HG02588 (cell line): ENCODE measurements at regions not wholly inside any gene's neighbourhood (a gene's known extent, or its start where the extent isn't known, plus 50 kb on each side); places are given as distances from the start of the nearest gene placed in this dataset.

Source experiments
- ATAC-seq: cut with Tn5 transposase; IDR thresholded peaks from one replicate; pipeline ENCODE4 v1.9.1; 2021; ENCODE audit warnings: mild to moderate bottlenecking, moderate library complexity; ENCODE audit not compliant: unreplicated experiment

GRCh38 chr1:214823311-214824117 lies 220.5 kb downstream of the CENPF start:
- no peak for ATAC-seq

- no peak for ATAC-seq
Measured at GRCh38 chr1:214824763-214825162, 221.8 kb downstream of the CENPF start.

- ATAC-seq: no peak
Measured at GRCh38 chr1:214826619-214827018, 223.6 kb downstream of the CENPF start.

DNA sequence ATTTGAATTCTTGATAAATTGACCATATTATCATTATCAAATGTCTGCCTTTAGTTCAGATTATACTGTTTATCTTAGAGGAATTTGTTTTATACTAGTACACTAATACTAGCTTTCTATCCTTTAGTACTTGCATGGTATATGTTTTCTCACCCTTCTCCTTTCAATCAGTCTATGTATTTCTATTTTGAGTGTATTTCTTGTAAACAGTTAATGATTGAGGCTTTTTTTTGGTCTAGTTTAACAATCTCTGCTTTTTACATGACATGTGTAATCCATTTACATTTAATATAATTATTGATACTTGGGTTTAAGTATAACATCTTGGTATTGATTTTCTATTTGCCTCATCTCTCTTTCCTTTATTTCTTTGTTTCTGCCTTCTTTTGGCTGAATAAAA lies 224.9 kb downstream of the CENPF start:
- no peak for ATAC-seq

DNA sequence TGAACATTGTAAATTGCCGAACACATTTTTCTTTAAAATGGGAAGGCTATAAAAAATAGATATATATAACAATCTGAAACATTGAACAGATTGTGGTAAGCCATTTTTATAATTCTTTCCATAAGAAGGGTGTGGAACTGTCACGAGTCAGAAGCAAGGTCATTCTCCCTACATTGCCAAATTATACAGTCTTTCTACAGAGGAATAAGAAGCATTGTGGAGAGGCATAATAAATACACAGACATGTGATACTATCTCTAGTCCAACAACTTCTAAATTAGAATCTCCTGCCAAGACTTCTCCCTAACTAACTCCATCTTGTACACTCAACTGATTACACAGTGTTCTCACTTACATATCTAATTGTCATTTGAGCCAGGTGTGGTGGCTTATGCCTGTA lies 227.9 kb downstream of the CENPF start:
- no peak for ATAC-seq

GRCh38 chr1:214831956-214832355 lies 229.0 kb downstream of the CENPF start:
- ATAC-seq: no peak

- no peak for ATAC-seq
Measured at GRCh38 chr1:214833178-214833756, 230.3 kb downstream of the CENPF start.

GRCh38 chr1:214837376-214837775 lies 234.4 kb downstream of the CENPF start:
- no peak for ATAC-seq

DNA sequence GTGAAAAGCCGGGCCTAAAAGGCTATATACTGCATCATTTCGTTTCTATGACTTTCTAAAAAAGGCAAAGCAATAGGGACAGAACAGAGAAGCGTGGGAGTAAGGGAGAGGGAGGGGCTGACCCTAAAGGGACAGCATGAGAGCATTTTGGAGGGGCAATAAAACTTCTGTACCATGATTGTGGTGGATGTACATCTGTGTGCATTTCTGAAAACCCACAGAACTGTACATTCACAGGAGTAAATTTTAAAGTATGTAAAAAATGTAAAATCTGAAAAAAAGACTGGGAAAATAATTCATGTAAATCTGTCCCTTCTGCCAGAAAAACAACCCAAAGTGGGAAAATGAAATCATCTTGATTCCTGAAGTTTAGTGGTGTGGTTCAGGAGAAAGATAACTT lies 235.4 kb downstream of the CENPF start:
- no peak for ATAC-seq

GRCh38 chr1:214840356-214840755 lies 237.4 kb downstream of the CENPF start:
- ATAC-seq: no peak

- no peak for ATAC-seq
Measured at GRCh38 chr1:214842856-214843255, 239.7 kb upstream of the KCNK2 start.

DNA sequence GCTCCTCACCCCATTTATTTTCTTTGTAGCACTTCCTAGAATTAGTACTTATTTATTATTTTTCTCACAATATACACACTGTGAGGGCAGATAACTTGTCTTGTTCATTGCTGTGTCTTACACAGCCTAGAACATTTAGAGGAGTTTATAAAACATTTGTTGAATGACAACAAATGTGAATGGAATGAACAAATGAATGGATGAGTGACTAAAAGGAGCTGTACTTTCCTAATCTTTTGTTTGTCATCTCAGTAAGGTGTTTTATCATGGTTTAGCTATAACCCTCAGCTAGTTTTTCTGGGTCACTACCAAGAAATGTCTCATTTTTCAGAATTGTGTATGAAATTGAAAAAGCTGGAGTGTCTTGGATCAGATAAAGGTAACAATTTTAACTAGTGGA lies 239.3 kb upstream of the KCNK2 start:
- ATAC-seq: no peak

- no peak for ATAC-seq
Measured at GRCh38 chr1:214844319-214844718, 238.2 kb upstream of the KCNK2 start.

GRCh38 chr1:214846276-214846675 lies 236.3 kb upstream of the KCNK2 start:
- no peak for ATAC-seq

GRCh38 chr1:214847071-214847810 lies 235.3 kb upstream of the KCNK2 start:
- no peak for ATAC-seq

GRCh38 chr1:214848101-214848500 lies 234.4 kb upstream of the KCNK2 start:
- ATAC-seq: no peak

DNA sequence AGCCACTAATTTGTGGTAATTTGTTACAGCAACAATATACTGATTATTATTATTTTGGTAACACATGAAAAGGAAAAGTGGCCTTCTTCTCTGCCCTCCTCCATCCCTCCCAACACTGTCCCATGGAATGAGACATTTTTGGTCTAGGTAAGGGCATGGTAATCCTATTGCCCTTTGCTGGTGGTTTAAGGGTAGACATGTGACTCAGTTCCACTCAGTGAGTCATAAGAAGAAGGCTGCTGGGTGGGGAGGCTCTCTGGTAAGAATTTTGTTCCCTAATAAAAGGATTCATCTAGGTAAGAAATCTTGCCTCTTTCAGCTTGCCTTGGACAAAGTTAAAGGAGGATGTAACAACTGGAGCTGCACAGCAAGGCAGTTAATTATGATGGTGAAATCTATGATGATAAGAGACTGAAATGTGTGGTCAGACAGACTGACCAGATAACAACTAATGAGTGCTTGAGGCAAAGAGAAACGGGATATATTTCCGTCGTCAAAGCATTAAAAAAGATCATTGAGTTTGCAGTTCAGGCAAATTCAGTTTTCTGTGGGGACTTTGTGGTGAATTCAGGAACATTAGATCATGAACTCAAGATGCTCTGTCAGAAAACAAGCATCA lies 232.0 kb upstream of the KCNK2 start:
- no peak for ATAC-seq

DNA sequence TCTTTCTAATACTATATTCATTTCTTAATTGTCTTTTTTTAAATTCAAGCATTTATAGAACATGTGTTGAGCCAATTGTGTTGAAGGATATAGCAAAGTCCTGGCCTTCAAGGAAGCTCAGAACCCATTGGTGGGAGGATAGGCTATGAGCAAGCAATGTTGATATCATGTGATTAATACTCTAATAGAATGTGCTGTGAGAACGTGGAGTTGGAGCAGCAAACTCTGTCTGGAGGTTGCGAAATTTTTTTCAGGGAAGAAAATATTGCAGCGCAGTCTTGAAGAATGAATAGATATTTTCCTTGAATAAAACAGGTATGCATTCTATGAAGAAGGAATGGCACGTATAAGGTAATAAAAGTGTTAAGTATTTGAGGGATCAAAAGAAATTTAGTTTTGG lies 229.2 kb upstream of the KCNK2 start:
- ATAC-seq: no peak

GRCh38 chr1:214854126-214854875 lies 228.2 kb upstream of the KCNK2 start:
- no peak for ATAC-seq

DNA sequence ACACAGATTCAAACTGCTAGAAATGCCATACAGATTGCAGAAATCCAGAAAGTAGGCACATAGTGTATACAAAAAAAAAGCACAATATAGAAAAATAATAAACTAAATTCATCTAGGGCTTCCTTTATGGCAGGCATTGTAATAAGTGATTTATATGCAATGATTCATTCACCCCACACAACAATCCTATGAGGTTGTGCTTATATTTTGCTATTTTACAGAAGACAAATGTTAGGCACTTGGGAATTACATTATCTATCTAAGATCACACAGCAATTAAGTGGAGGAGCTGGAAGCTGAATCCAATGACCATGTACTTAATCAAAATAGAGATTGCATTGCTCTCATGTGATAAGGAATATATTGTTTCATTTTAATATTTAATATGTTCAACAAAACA lies 225.7 kb upstream of the KCNK2 start:
- no peak for ATAC-seq

GRCh38 chr1:214857716-214858115 lies 224.8 kb upstream of the KCNK2 start:
- no peak for ATAC-seq
